Breast epithelium (tissue), 4 donors: ENCODE measurements at regions not wholly inside any gene's neighbourhood (a gene's known extent, or its start where the extent isn't known, plus 50 kb on each side); places are given as distances from the start of the nearest gene placed in this dataset.
A peak's percentile ranks its signal among the peaks of the same experiment; 100 is the strongest.

ENCODE experiments used
- DNase-seq, 2 donors: peaks; one replicate each; pipeline ENCODE4 v3.0.0-alpha.2; 2019; ENCODE audit warnings: low spot score in 2 of 2
- H3K27ac ChIP-seq, 2 donors: fragments of 200-600 bp; sonication (generic) in 1 of 2; one replicate each; pipeline ENCODE4 v1.5.1; 2016 to 2019; ENCODE audit warnings: mild to moderate bottlenecking in 1 of 2
- H3K27me3 ChIP-seq, 2 donors: fragments of 200-600 bp; sonication (generic) in 1 of 2; one replicate each; pipeline versions ENCODE4 v1.5.1 to v1.6.0; 2017 to 2019; ENCODE audit warnings: control low read depth in 1 of 2, mild to moderate bottlenecking in 1 of 2
- H3K36me3 ChIP-seq: fragments of 200-600 bp; one replicate; pipeline ENCODE4 v1.5.1; 2019
- H3K4me1 ChIP-seq, 2 donors: fragments of 200-600 bp; sonication (generic); one replicate each; pipeline ENCODE4 v1.5.1; 2016 to 2019; ENCODE audit warnings: control low read depth in 1 of 2
- H3K4me3 ChIP-seq, 3 donors: fragments of 200-600 bp; sonication (generic); 1 replicate in 2 of 3; 2 replicates in 1 of 3; pipeline ENCODE4 v1.5.1; 2016 to 2019; ENCODE audit warnings: mild to moderate bottlenecking in 3 of 3, moderate library complexity in 2 of 3
- H3K9me3 ChIP-seq, 2 donors: fragments of 200-600 bp; sonication (generic) in 1 of 2; one replicate each; pipeline ENCODE4 v1.5.1; 2016 to 2019; ENCODE audit warnings: control low read depth in 1 of 2
- POLR2A ChIP-seq: fragments of 450-650 bp; IDR thresholded peaks from one replicate; pipeline ENCODE4 v1.6.1; 2016; ENCODE audit warnings: antibody characterized with exemption, mild to moderate bottlenecking, moderate library complexity
- POLR2AphosphoS5 ChIP-seq, 3 donors: sonication (generic); formaldehyde crosslinking; IDR thresholded peaks; one replicate each; pipeline ENCODE4 v1.6.1; 2017; ENCODE audit warnings: antibody characterized with exemption in 3 of 3
- intact Hi-C: fragments of 100-400 bp; cut with DNase I; formaldehyde crosslinking; loops from one replicate; pipeline ENCODE4 v1.15.1; 2023; ENCODE audit warnings: low total_unique reads
- TF ChIP-seq, protein P1 (sequence below), 3 donors: fragments of 450-650 bp; IDR thresholded peaks; one replicate each; pipeline ENCODE4 v1.5.1; 2016 to 2017; ENCODE audit warnings: antibody characterized with exemption in 3 of 3, mild to moderate bottlenecking in 3 of 3, moderate library complexity in 3 of 3

DNA sequence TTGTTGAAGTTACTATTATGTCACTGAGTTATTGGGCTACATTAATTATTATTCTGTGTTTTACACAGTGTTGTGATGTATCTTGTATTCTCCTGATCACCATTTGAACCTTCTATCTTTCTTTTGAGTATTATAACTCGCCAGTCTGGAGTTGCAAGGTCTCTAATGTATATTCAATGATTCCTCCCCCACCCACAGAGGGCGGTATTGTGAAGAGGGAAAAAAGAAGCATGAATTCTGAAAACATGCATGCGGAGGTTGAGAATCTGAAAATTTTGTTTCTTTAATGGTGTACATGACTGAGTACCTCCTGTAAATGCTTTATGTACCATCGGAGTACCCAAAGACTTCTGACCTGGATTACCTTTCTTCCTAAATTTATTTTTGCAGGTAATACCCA is 266.6 kb downstream of the NR4A2 start:
- H3K4me3 ChIP-seq, result no peak overlapping the region
- no peaks in the 10 kb centered on the region for H3K9me3 ChIP-seq
- no peaks in the 10 kb centered on the region for H3K4me1 ChIP-seq
- H3K27me3 ChIP-seq, result no peaks in the 10 kb centered on the region
- no peak for DNase-seq
- no peak overlapping the region for H3K27ac ChIP-seq
- TF ChIP-seq, protein P1, sequence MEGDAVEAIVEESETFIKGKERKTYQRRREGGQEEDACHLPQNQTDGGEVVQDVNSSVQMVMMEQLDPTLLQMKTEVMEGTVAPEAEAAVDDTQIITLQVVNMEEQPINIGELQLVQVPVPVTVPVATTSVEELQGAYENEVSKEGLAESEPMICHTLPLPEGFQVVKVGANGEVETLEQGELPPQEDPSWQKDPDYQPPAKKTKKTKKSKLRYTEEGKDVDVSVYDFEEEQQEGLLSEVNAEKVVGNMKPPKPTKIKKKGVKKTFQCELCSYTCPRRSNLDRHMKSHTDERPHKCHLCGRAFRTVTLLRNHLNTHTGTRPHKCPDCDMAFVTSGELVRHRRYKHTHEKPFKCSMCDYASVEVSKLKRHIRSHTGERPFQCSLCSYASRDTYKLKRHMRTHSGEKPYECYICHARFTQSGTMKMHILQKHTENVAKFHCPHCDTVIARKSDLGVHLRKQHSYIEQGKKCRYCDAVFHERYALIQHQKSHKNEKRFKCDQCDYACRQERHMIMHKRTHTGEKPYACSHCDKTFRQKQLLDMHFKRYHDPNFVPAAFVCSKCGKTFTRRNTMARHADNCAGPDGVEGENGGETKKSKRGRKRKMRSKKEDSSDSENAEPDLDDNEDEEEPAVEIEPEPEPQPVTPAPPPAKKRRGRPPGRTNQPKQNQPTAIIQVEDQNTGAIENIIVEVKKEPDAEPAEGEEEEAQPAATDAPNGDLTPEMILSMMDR (IDR thresholded peaks at IDR 0.05), result no peak
- no peak for TF ChIP-seq POLR2A
- no peak for TF ChIP-seq POLR2AphosphoS5 (IDR thresholded peaks at IDR 0.05)
- intact Hi-C loops, result no loop called here
- no peaks in the 10 kb centered on the region for H3K36me3 ChIP-seq

DNA sequence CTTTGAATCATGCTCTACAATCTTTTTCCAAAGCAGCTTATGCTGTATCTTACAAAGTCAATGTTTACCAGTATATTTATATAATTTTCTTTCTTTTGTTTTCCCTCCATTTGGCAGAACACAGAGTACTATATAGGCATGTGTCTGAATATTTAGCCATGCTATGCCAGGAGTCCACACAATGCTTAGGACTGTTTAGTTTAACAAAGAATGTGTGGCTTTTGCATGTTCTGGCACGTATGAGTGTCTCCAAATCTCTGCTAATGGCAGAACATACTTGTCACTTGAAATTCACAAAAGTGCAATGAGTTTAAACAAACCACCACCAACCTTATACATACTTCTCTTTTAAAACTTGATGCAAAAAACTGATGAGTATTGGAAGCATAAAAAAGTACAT is 268.0 kb downstream of the NR4A2 start:
- Histone ChIP-seq H3K27me3 (no peaks in the 10 kb centered on the region), H3K9me3 (no peaks in the 10 kb centered on the region), H3K4me3 (no peak overlapping the region), H3K4me1 (no peaks in the 10 kb centered on the region), H3K36me3 (no peaks in the 10 kb centered on the region), H3K27ac (peak overlapping the region in 1 of 2 donors; percentile 5)
- TF ChIP-seq, protein P1 (IDR thresholded peaks at IDR 0.05), result no peak
- TF ChIP-seq POLR2AphosphoS5 (IDR thresholded peaks at IDR 0.05) (no peak), POLR2A (no peak)
- intact Hi-C loops, result no loop called here
- peak in 1 of 2 donors; percentile 32 for DNase-seq

DNA sequence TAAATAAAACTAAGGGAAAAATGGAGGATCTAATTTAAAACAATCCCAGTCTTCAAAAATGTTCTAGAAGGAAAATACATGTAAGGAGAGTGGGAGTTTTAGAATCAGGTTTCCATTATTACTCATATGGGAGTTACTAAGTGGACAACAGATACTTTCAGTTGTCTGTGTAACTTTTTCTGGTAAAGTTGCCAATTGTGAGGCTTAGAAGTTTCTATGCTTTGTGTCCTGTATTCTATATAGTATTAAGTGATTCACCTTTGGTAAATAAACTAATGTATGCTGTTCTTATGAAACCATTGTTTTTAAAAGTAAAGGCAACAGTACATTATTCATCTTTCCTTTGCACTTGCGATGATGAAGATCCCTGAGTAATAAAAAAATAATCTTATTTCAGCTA is 274.9 kb downstream of the NR4A2 start:
- Histone ChIP-seq H3K9me3 (no peaks in the 10 kb centered on the region), H3K4me1 (no peaks in the 10 kb centered on the region), H3K36me3 (no peaks in the 10 kb centered on the region), H3K27me3 (no peaks in the 10 kb centered on the region), H3K4me3 (no peak overlapping the region), H3K27ac (no peak overlapping the region)
- TF ChIP-seq, protein P1 (IDR thresholded peaks at IDR 0.05), result no peak
- TF ChIP-seq POLR2AphosphoS5 (IDR thresholded peaks at IDR 0.05) (no peak), POLR2A (no peak)
- no peak for DNase-seq
- intact Hi-C loops, result no loop called here

DNA sequence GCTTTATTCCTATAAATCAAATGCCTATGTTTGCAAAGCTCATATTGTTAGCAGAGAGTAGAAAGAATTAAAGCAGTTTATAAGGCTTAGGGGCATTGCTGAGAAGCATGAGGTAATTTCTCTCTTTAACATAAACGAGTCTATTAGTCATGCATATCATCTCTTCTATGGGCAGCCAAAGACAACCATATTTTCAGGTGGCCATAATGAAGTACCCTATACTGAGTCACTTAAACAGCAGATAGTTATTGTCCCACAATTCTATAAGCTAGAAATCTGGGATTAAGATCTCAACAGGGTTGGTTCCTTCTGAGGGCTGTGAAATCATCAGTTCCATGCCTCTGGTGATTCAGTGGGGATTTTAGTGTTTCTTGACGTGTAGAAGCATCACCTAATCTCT is 277.5 kb downstream of the NR4A2 start:
- DNase-seq, result no peak
- Histone ChIP-seq H3K27me3 (no peaks in the 10 kb centered on the region), H3K4me1 (no peaks in the 10 kb centered on the region), H3K9me3 (no peaks in the 10 kb centered on the region), H3K36me3 (no peaks in the 10 kb centered on the region), H3K27ac (no peak overlapping the region), H3K4me3 (no peak overlapping the region)
- TF ChIP-seq, protein P1 (IDR thresholded peaks at IDR 0.05), result no peak
- TF ChIP-seq POLR2A (no peak), POLR2AphosphoS5 (IDR thresholded peaks at IDR 0.05) (no peak)
- intact Hi-C loops, result no loop called here

DNA sequence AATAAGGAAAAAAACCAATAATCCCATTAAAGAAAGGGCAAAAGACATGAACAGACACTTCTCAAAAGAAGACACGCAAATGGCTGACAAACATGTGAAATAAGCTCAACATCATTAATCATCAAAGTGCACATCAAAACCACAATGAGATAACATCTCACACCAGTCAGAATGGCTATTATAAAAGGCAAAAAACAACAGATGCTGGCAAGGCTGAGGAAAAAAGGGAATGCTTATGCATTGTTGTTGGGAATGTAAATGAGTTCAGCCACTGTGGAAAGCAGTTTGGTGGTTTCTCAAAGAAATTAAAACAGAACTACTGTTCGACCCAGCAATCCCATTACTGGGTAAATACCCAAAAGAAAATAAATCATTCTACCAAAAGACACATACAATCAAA is 285.6 kb downstream of the NR4A2 start:
- Histone ChIP-seq H3K27me3 (no peaks in the 10 kb centered on the region), H3K4me1 (no peaks in the 10 kb centered on the region), H3K4me3 (no peak overlapping the region), H3K9me3 (peaks cover 0 to 5% of the 10 kb centered on the region in 2 donors), H3K36me3 (no peaks in the 10 kb centered on the region), H3K27ac (no peak overlapping the region)
- no peak for TF ChIP-seq POLR2A
- no peak for TF ChIP-seq POLR2AphosphoS5 (IDR thresholded peaks at IDR 0.05)
- TF ChIP-seq, protein P1 (IDR thresholded peaks at IDR 0.05), result no peak
- intact Hi-C loops, result no loop called here
- DNase-seq, result no peak
